OCI-LY3 (cell line): ENCODE measurements at regions not wholly inside any gene's neighbourhood (a gene's known extent, or its start where the extent isn't known, plus 50 kb on each side); places are given as distances from the start of the nearest gene placed in this dataset.

Experiments
- H2AFZ ChIP-seq: fragments of 200-600, 300-600 bp; shearing (Covaris generic); 2 replicates; pipeline ENCODE4 v1.6.0; 2014; ENCODE audit warnings: antibody characterized with exemption, low read depth, low read length
- H3K27ac ChIP-seq: fragments of 200-600, 300-600 bp; sonication (generic); 2 replicates; pipeline ENCODE4 v1.5.1; 2014; ENCODE audit warnings: mild to moderate bottlenecking, low read length, moderate library complexity, mixed read lengths
- H3K27me3 ChIP-seq: fragments of 200-600, 300-600 bp; sonication (generic); 2 replicates; pipeline ENCODE4 v1.6.1; 2014; ENCODE audit warnings: low read depth, low read length, mixed read lengths
- H3K36me3 ChIP-seq: fragments of 200-600, 300-600 bp; sonication (generic); replicated peaks from 2 replicates; pipeline ENCODE3; 2014; ENCODE audit warnings: low read depth, low read length, mixed read lengths
- H3K4me1 ChIP-seq: fragments of 300-600, 200-600 bp; sonication (generic); 2 replicates; pipeline ENCODE4 v1.6.1; 2014; ENCODE audit warnings: low read length, mixed read lengths
- H3K4me2 ChIP-seq: fragments of 200-600, 300-600 bp; sonication (generic); 2 replicates; pipeline ENCODE4 v1.6.1; 2014; ENCODE audit warnings: low read length, mixed read lengths
- H3K4me3 ChIP-seq: fragments of 300-600, 200-600 bp; sonication (generic); 2 replicates; pipeline ENCODE4 v1.5.1; 2014; ENCODE audit warnings: antibody characterized with exemption, mild to moderate bottlenecking, low read length, moderate library complexity
- H3K79me2 ChIP-seq: fragments of 300-600, 200-600 bp; shearing (Covaris generic); 2 replicates; pipeline ENCODE4 v1.6.1; 2014; ENCODE audit warnings: mild to moderate bottlenecking, low read length, mixed read lengths
- H3K9ac ChIP-seq: fragments of 300-600, 200-600 bp; shearing (Covaris generic); 2 replicates; pipeline ENCODE4 v1.6.0; 2014; ENCODE audit warnings: mild to moderate bottlenecking, low read length, moderate library complexity
- H3K9me3 ChIP-seq: fragments of 200-600, 300-600 bp; shearing (Covaris generic); 2 replicates; pipeline ENCODE4 v1.6.1; 2014; ENCODE audit warnings: low read length, mixed read lengths; ENCODE audit not compliant: insufficient read depth
- H4K20me1 ChIP-seq: fragments of 200-600, 300-600 bp; sonication (generic); 2 replicates; pipeline ENCODE4 v1.6.1; 2016; ENCODE audit warnings: low read length, mixed read lengths; ENCODE audit not compliant: insufficient read depth
- CTCF ChIP-seq: fragments of 200-600, 300-600 bp; sonication (generic); IDR thresholded peaks from 2 replicates; pipeline ENCODE4 v1.5.1; 2014; ENCODE audit warnings: antibody characterized with exemption, low read length, low read depth
- EZH2phosphoT487 ChIP-seq: fragments of 200-600 bp; shearing (Covaris generic); IDR thresholded peaks from 2 replicates; pipeline ENCODE4 v1.6.1; 2018; ENCODE audit warnings: antibody characterized with exemption, mixed run types, low read depth

GRCh38 chr6:115634131-115634530 lies 426.6 kb downstream of the FRK start:
- no peak overlapping the region for H2AFZ ChIP-seq
- no peak overlapping the region for H3K4me3 ChIP-seq
- no peaks in the 10 kb centered on the region for H4K20me1 ChIP-seq
- H3K27me3 ChIP-seq = no peaks in the 10 kb centered on the region
- H3K9me3 ChIP-seq = no peaks in the 10 kb centered on the region
- no peak overlapping the region for H3K9ac ChIP-seq
- H3K4me1 ChIP-seq = no peaks in the 10 kb centered on the region
- no peak overlapping the region for H3K4me2 ChIP-seq
- TF ChIP-seq EZH2phosphoT487 (no peak), CTCF (no peak)
- H3K27ac ChIP-seq = no peak overlapping the region
- no peaks in the 10 kb centered on the region for H3K79me2 ChIP-seq
- no peaks in the 10 kb centered on the region for H3K36me3 ChIP-seq

- no peak for TF ChIP-seq EZH2phosphoT487
- TF ChIP-seq CTCF = no peak
Observed at GRCh38 chr6:115631028-115631427, 429.7 kb downstream of the FRK start.

GRCh38 chr6:115630424-115631024 lies 430.2 kb downstream of the FRK start:
- Histone ChIP-seq H3K9me3 (no peaks in the 10 kb centered on the region), H3K79me2 (no peaks in the 10 kb centered on the region), H2AFZ (no peak overlapping the region), H3K4me2 (no peak overlapping the region), H3K4me1 (no peaks in the 10 kb centered on the region), H3K27ac (no peak overlapping the region), H3K9ac (no peak overlapping the region), H4K20me1 (no peaks in the 10 kb centered on the region), H3K27me3 (no peaks in the 10 kb centered on the region), H3K36me3 (no peaks in the 10 kb centered on the region), H3K4me3 (no peak overlapping the region)
- TF ChIP-seq CTCF (no peak), EZH2phosphoT487 (no peak)

More at GRCh38 chr6:115631028-115631427, 429.7 kb downstream of the FRK start:
- Histone ChIP-seq H3K27me3 (no peaks in the 10 kb centered on the region), H2AFZ (no peak overlapping the region), H3K27ac (no peak overlapping the region), H3K4me1 (no peaks in the 10 kb centered on the region), H4K20me1 (no peaks in the 10 kb centered on the region), H3K4me2 (no peak overlapping the region), H3K79me2 (no peaks in the 10 kb centered on the region), H3K9me3 (no peaks in the 10 kb centered on the region), H3K9ac (no peak overlapping the region), H3K4me3 (no peak overlapping the region), H3K36me3 (no peaks in the 10 kb centered on the region)

GRCh38 chr6:115629415-115629814 lies 431.3 kb downstream of the FRK start:
- no peaks in the 10 kb centered on the region for H3K4me1 ChIP-seq
- no peak overlapping the region for H3K4me3 ChIP-seq
- TF ChIP-seq EZH2phosphoT487 (no peak), CTCF (no peak)
- no peak overlapping the region for H2AFZ ChIP-seq
- no peaks in the 10 kb centered on the region for H3K9me3 ChIP-seq
- no peak overlapping the region for H3K4me2 ChIP-seq
- no peaks in the 10 kb centered on the region for H3K79me2 ChIP-seq
- H3K9ac ChIP-seq = no peak overlapping the region
- no peak overlapping the region for H3K27ac ChIP-seq
- H3K27me3 ChIP-seq = no peaks in the 10 kb centered on the region
- no peaks in the 10 kb centered on the region for H3K36me3 ChIP-seq
- H4K20me1 ChIP-seq = no peaks in the 10 kb centered on the region
